ENCODE measurements at regions not wholly inside any gene's neighbourhood (a gene's known extent, or its start where the extent isn't known, plus 50 kb on each side); places are given as distances from the start of the nearest gene placed in this dataset.

DNA sequence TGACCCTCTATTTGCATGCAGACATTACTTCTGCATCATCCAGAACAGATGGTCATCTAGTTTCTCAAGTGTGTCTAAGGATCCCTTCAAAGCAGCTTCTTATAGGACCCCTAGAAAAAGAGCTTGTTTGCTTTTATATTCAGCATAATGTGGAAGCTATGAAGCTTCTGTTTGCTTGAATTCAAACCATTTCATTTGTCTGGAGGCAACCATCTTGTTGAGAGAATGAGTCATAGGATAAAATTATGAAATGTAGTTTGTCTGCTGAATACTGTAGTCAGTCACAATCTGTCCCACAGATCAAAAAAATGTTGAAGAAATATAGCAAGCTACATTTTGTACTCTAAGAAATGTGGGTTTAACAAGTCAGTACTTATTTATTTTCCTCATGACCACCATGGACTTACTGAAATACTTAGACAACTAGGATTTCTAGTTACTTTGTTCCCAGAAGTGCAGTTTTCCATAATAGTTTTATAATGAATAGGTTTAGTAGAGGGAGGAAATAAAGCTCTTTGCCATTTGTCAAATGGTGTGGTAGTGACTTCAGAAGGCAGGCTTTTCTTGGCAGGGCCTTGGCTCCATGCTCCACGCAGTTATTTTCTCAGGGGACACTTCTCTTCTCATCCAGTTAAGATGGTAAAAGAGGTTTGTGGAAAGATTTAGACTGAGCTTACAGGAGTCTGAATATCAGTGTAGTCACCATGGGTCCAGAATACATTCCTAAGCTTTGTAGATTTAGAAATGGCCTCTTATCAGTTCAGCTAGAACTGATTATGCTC is 74.8 kb upstream of the DEPDC1 start:
- TF ChIP-seq CTCF (IDR thresholded peaks at IDR 0.05): no peak
- TF ChIP-seq FOXJ3 (CRISPR knock-in tag; IDR thresholded peaks at IDR 0.05; ENCODE audit: borderline replicate concordance): no peak
- TF ChIP-seq MAX (CRISPR knock-in tag; IDR thresholded peaks at IDR 0.05): no peak
- no peak for TF ChIP-seq OVOL2 (CRISPR knock-in tag; IDR thresholded peaks at IDR 0.05; ENCODE audit: borderline replicate concordance)

All from WTC11 (cell line).